LHCN-M2 (cell line): ENCODE measurements at regions not wholly inside any gene's neighbourhood (a gene's known extent, or its start where the extent isn't known, plus 50 kb on each side); places are given as distances from the start of the nearest gene placed in this dataset.

Experiments
- DNase-seq: peaks from one replicate; pipeline ENCODE4 v3.0.0-alpha.2; 2012; ENCODE audit warnings: low read depth

DNA sequence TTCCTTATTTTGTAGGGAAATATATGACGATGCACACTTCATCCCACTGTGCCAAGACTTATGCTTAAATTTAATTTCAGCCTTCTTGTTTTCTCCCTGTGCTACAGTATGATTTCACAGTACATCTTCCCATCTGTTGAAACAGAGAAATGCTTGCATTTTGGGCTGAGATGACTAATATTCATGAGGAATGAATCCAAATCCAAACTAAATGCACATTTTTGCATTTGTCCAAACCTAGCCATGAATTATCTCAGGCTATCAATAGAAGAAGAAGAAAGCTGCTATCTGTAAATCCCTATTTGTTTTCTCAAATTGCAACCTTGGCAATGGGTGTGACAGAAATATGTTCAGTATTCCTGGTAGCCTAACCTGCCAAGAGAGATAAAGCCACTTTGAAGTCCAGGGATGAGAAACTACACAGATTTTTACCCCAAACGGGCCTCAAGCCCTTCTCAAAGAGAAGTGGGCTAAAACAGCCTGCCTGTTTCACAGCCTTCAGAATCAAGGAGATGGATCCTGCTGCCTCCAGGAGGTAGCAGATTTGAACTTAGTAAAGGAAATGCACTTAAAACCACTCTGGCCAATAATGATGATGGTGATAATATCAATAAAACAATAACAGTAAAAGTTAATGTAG lies 306.9 kb upstream of the NT5C1B start:
- DNase-seq: no peak

DNA sequence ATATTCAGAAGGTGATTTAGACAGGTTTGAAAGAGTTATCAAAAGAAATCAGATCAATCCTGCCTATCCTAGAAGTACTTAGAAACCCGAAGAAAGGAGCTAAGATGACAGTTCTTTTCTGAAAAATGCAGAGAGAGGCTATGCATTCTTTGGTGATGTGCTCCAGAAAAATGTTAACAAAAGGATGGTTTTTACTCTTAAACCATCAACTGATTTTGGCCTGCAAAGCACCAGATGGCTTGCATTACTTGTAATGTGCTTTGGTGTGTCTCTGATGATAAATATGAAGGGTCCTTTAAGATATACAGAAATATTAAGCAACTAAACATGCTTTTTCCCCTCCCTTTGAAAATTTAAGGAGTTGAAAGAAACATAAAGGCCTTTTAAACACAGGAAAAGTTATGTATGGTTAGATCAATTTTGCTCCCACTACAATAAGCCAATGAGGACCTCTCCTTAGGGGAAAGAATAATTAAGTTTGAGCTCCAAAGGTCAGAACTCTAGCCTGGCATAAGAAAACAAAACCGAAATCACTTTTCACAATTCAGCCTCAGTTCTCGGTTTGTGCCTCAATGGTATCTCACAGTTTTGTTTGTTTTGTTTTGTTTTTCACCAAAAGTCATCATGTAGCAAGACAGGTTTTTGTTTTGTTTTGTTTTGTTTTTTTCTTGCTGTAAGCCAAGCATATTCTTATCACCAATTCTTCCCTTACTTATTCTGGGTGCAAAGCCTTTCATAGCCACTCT lies 302.4 kb upstream of the NT5C1B start:
- DNase-seq: no peak

DNA sequence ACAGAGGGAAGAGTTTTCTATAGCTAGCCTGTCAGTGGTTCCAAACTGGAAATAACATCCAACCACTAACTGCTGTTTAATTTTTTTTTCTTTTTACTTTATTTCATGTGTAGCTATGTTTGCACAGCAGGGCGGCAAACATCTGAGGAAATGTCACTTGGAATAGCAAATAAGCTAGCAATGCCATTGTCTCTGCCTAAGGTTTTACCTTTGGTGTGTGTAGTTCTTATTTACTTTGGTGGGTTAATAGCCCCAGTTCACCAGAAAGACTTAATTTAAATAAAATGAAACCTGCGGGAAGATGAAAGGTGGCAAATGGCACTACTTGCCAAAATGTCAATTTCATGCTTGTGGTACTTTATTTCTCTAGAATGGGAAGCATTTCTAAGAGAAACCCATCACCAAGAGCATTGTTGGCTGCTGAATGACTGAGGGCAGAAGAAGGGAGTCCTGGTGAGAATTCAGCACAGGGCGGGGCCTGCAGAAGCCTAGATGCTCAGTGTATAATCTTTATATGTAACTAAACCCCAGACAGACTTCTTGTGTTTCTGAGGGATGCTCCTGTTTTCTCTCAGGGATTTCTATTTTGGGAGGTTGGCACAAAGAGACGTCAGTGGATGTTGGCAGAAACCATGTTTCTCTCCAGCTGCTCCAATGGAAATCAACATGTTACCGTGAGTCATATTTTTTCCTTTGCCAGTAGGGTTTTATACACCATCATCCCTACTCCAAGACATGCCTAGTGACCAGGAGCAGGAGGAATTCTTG lies 300.4 kb upstream of the NT5C1B start:
- DNase-seq: peak; percentile 44

DNA sequence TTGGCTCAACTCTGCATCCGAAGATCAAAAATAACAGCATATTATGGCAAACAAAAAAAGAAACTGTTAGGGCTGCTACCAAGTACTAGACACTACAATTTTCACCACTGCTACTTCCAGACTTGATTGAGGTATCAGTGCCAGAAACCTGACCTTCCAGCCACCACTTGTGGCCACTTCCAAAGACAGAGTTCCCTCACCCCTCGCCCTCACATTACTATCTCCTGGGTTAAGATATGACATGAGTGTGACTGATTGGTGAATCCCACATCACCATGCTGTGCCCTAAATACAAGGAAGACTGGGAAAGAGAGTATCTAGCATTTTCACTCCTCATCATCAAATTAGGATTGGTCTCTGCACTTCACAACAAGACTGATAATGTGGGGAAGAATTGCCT lies 296.1 kb upstream of the NT5C1B start:
- no peak for DNase-seq

DNA sequence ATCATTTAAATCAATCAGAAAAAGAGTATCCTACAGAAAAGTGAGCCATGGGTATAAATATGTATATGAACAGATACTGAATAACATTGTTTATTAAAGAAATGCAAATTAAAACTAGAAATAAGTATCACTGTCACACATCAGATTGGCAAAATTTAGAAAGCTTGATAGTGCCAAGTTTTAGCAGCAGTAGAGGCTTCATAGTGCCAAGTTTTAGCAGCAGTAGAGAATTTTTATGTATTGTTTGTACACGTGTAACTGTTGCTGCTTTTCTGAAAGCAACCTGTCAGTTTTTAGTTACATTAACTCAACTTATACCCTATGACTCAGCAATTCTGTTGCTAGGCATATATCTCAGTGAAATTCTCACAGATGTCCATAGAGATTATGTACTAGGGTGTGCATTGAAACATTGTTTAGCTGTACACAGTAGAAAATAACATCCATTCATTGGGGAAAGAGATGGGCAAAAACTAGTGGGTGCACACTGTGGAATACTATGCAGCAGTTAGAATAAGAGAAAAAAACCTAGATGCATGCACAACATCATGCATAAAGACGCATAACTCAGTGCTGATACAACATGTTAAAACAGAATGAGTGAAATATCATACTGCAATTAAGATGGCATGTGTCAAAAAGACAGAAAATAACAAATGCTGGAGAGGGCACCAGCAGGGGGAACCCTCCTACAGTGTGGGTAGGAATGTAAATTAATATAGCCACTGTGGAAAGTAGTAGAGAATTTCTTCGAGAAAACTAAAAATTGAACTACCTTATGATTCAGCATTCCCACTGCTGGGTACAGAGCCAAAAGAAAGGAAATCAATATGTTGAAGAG lies 294.5 kb upstream of the NT5C1B start:
- peak; percentile 50 for DNase-seq

DNA sequence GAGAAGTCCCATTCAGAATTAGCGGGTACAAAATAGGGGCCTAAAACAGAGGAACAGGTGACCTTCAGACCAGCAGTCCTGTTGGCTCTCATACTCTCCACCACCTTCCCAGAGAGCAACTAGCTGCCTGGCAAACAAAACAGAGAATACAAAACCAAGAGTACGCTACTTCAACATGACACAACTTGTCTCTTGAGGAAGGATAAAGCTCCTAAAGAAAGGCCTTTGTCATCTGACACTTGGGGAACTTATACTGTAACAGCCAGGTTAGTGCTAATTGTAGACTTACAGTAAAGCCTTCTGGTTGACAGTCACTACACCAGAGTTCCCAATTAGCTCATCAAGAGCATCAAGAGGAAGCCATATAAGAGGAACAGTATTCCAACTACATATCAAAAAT lies 282.1 kb upstream of the NT5C1B start:
- no peak for DNase-seq

DNA sequence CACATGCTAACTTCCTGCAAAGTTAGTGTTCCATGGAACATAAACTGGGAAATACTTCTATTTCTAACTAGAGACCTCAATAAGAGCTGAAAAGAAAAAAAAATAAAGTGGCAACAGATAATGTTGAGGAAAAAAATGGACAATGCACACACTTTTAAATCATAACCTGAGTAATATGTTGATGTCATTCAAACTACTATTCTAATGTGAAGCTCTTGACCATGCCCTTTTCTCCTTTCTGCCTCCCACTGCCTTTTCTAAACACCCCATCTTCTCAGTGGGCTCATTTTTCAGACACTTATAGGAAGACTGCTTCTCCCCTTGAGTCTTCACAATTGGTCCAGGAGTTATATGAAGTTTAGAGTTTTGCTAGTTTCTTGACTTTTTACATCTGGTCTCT lies 280.9 kb upstream of the NT5C1B start:
- no peak for DNase-seq

DNA sequence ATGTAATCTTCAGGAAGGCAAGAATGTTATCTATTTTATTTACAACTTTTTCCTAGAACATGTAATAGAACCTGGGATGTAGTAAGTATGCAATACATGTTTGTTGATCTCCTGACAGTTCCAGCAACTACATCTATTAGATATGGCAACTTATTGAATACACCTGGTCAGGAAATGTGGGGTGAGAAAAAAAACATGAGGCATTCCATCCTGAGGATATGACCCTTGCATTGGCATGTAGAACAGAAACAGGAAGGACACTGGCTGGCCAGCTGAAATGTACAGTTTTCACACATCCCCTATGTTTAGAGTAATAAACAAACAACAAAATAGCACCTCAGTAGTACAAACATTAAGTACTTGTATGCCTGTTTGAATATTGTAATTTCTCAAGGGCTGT lies 272.6 kb upstream of the NT5C1B start:
- no peak for DNase-seq

DNA sequence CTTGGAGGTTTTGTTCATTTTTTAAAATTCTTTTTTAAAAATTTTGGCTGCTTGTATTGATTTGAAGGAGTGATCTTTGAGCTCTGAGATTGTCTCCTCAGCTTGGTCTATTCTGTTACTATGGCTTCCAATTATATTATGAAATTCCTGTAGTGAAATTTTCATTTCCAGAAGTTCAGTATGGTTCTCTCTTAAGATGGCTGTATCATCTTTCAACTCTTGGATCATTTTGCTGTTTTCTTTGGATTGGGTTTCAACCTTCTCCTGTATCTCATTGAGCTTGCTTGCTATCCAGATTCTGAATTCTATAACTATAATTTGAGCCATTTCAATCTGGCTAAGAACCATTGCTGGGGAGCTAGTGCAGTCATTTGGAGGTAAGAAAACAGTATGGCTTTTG lies 270.8 kb upstream of the NT5C1B start:
- peak; percentile 31 for DNase-seq

DNA sequence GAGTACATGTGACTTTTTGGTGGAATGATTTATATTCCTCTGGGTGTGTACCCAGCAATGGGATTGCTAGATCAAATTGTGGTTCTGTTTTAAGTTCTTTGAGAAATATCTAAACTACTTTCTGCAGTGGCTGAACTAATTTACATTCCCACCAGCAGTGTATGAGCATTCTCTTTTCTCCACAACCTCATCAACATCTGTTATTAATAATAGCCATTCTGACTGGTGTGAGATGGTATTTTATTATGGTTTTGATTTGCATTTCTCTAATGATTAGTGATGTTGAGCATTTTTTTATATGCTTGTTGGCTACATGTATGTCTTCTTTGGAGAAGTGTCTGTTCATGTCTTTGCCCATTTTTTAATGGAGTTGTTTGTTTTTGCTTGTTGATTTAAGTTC lies 267.4 kb upstream of the NT5C1B start:
- DNase-seq: no peak

DNA sequence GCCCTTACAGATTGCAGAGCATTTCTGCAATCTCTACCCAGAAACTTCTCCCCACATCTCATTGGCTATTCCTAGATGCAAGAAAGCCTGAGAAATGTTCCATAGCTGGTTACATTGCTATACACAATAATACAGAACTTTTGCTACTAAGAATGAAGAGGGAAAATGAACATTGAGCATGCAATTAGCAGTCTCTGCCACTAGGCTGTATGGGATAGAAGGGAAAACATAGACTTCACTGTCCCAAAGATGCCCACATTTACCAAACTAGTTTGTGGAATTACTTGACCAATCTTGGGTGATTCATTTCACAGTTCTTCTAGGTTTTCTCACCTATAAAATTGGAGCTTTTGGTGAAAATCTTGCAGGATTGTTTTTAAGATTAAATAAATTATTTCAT lies 265.7 kb upstream of the NT5C1B start:
- peak; percentile 40 for DNase-seq

DNA sequence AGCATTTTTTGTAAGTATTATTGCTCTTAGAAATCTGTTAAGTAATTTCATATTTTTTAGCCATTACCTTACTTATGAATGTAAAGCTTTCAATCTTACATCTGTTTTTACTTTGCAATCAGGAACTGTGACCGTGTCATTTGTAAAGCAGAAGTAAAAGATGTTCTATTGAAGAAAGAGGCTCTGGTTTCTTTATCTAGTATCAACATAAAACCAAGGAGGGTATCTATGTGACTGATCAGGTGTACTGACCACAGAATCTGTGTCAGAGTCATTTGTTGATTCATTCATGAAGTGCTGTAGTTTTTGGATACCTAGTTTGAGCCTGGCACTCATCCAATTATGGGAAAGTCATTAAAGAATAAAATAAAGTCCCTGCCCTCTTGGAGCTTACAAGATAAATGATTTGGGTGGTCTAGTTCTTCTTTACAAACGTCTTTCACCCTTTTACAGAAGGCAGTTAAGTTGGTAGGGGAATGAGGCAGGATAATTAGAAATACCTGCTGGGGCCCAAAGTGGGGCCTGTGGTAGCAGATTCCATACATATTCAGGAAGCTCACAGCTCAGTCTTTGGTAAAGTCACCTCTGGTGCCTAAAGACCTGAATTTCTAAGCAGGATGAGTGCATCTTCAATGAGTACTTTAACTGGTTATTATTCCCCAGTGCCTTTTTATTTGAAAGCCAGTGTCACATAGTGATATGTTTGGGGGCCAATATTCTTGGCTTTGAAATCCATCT lies 260.6 kb upstream of the NT5C1B start:
- DNase-seq: no peak

DNA sequence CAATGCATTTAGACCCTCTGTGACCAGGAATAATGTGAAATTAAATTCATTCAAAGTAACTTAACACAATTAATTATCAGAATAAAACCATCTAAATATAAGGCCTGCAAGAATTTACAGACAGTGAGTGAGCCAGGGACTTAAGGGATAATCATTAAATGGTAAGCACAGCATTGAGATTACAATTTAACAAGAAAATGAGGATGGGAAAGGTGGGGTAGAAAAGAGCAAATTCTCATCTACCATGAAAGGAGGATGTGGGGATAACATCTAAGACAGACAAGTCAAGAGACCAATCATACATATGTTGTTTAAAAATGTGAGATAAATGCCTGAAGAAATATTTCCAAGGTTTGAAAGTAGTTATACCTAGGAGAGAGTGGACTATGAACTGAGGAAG lies 259.3 kb upstream of the NT5C1B start:
- no peak for DNase-seq

DNA sequence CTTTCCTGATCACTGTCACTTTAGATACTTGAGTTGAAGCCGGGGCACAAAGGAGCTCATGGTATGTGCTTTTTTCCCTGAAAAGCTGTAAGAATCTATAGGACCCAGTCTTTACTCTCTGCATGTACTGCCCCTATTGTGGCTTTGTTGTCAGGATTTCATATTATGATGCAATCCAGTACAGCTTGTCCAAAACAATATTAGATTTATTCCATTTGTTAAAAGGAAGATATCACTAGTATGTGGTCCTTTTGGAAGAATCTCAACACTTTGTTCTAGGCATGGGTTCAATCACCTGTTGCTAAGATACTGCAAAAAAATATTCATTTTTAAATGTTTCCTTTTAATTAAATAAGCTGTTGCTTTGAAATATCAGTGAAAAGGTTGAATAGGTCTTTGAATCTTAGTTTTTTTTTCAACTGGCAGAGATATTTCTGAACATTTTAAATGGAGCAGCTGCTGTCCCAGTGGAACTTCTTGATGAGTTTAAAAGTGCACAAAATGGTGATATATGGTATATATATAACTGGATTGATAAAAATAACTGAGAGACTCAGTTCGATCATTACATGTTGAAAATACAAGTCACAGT lies 256.6 kb upstream of the NT5C1B start:
- DNase-seq: no peak

DNA sequence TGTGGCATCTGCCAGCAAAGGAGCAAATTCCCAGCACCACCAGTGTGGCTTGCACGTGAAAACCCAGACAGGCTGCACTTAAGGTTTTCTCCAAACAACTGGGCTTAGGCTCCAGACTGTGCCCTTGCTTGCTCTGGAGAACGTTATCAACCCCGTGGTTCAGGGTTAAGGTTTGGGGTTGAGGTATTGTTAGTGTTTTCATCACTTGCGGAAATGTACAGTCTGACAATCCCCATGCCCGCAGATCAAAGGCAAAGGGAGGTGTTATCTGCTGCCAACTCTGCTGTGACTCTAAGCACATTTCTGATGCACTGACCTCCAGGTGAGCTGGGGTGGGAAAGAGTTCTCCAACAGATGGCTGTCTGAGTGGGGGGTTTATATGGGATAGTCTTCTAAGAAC lies 253.5 kb upstream of the NT5C1B start:
- DNase-seq: no peak

DNA sequence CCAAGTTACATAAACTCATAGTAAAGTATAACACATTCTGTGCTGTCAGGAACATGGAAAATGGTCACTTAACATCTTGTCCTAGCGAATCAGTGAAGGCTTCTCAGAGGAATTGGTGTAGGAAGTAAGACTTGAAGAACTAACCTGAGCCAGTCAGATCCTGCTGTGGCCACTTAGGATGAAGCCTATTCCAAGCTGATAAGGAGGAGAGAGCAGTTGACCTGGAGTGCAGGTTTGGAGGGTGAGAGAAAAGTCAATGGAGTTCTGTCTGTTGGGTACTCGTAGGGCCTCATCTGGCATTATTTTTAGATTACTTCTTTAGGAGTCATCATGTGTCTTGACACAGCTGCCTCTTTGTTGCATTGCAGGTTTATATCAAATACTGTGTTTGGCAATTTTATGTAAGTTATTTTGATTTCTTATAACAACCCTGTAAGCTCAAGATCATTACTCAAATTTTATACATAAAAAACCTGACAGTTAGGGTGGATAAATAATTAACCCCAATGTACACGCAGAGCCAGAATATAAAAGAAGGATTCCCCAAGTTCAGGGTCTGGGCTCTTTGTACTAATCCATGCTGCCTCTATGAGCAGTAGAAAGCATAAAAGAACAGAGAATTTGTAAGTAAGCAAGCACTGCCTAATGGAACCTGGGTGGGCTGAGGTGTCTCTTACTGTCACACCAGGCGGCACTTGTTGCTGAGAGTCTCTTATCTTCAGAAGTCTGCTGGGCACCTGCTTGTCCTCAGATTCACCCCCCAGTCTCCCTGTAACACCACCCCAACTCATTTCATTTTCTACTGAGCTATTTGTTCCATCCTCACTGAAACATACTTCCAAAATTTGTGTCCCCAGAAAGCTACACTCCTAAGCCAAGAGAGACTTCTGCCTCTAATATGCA lies 252.1 kb upstream of the NT5C1B start:
- no peak for DNase-seq

DNA sequence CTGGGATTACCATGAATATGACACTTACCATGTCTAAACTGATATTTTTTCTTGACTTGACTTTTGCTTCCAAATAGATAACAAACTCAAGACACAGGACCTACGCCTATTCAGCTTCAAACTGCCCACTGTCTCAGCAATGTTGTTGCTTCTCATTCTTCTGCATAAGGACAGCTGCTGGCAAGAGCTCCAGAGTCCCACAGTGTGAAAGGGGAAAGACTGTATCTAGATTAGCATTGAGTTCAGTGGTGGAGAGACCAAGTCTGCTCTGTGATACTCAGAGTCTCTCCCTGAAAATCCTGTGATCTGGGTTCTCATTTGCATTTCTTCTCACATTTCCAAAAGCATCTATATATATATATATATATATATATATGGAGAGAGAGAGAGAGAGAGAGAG lies 247.9 kb upstream of the NT5C1B start:
- DNase-seq: no peak

DNA sequence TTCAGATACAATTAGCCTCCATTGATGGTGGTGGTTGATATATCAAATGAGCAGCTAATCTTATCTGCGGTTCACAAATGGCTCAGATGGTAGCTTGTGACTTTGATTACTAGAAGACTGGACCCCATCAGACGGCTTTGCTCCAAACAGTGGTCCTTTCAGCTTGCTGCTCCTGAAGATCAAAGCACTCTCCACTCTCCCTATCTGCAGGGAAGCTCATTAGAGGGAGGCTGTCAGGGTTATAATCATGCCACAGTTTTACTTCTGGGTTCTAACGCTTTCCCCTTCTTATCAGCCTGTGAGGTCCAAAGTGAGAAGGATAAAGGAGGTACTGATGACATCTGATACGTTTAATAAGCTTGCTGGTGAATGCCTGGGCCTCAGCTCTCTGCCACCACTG lies 247.1 kb upstream of the NT5C1B start:
- no peak for DNase-seq

DNA sequence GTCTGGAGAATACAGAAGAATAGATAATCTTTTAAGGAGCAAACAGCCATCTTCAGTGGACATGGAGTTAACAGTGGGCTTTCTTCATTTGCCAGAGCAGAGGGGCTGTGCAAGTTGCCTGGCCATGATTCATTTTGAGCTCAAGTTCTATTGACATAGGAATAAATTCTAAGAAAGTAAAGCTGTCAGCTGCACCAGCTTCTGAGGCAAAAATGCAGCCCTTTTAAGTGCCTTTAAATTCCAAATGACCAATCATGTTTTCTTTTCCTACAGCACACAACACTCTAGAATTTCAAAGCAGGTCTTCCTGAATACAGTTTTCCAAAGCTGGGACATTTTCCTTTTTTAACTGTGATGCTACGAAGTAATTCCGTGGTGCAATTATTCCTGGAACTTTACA lies 246.4 kb upstream of the NT5C1B start:
- no peak for DNase-seq

DNA sequence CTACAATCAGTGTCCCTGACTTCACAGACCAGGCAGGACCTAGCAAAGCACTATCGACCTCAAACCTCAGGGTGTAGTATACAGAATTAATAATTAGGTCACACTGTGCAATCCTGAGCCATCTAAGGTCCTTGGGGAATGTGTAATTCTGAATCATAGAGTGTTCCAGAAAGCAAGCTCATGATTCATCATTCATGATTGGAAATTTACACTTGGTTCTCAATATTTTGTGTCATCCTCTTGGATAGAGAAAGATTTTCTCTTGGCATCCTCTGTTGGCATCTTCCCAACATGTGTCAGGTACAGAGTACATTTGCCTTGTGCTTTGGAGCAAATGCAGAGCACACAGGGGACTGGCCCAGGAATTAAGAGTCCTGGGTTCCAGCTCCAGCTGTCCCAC lies 245.0 kb upstream of the NT5C1B start:
- peak; percentile 91 for DNase-seq
